Ishikawa (cell line): ENCODE measurements at regions not wholly inside any gene's neighbourhood (a gene's known extent, or its start where the extent isn't known, plus 50 kb on each side); places are given as distances from the start of the nearest gene placed in this dataset.

ENCODE experiments used
- CEBPB ChIP-seq: IDR thresholded peaks from 2 replicates; pipeline ENCODE4 v1.6.1; 2012
- CREB1 ChIP-seq: IDR thresholded peaks from 2 replicates; pipeline ENCODE4 v1.6.1; 2012; ENCODE audit warnings: low read depth
- EGR1 ChIP-seq: IDR thresholded peaks from 2 replicates; pipeline ENCODE4 v1.6.1; 2012
- EP300 ChIP-seq: IDR thresholded peaks from 2 replicates; pipeline ENCODE4 v1.6.1; 2012; ENCODE audit warnings: borderline replicate concordance
- FOXM1 ChIP-seq: IDR thresholded peaks from 2 replicates; pipeline ENCODE4 v1.6.1; 2012; ENCODE audit warnings: low read depth, borderline replicate concordance
- MAX ChIP-seq: IDR thresholded peaks from 2 replicates; pipeline ENCODE4 v1.6.1; 2012
- NFIC ChIP-seq: IDR thresholded peaks from 2 replicates; pipeline ENCODE4 v1.6.1; 2012
- RAD21 ChIP-seq: IDR thresholded peaks from 2 replicates; pipeline ENCODE4 v1.6.1; 2012; ENCODE audit warnings: low read depth
- REST ChIP-seq: IDR thresholded peaks from 2 replicates; pipeline ENCODE4 v1.6.1; 2012; ENCODE audit warnings: low read depth, mild to moderate bottlenecking
- TAF1 ChIP-seq: IDR thresholded peaks from 2 replicates; pipeline ENCODE4 v1.6.1; 2012; ENCODE audit warnings: low read depth, mild to moderate bottlenecking
- TCF12 ChIP-seq: IDR thresholded peaks from 2 replicates; pipeline ENCODE4 v1.6.1; 2012; ENCODE audit warnings: low read depth
- TEAD4 ChIP-seq: IDR thresholded peaks from 2 replicates; pipeline ENCODE4 v1.6.1; 2012
- YY1 ChIP-seq: IDR thresholded peaks from 2 replicates; pipeline ENCODE4 v1.6.1; 2012; ENCODE audit warnings: low read depth
- ZBTB7A ChIP-seq: IDR thresholded peaks from 2 replicates; pipeline ENCODE4 v1.6.1; 2012; ENCODE audit warnings: low read depth
- TF ChIP-seq, protein P1 (sequence below): IDR thresholded peaks from 2 replicates; pipeline ENCODE4 v1.6.1; 2012

DNA sequence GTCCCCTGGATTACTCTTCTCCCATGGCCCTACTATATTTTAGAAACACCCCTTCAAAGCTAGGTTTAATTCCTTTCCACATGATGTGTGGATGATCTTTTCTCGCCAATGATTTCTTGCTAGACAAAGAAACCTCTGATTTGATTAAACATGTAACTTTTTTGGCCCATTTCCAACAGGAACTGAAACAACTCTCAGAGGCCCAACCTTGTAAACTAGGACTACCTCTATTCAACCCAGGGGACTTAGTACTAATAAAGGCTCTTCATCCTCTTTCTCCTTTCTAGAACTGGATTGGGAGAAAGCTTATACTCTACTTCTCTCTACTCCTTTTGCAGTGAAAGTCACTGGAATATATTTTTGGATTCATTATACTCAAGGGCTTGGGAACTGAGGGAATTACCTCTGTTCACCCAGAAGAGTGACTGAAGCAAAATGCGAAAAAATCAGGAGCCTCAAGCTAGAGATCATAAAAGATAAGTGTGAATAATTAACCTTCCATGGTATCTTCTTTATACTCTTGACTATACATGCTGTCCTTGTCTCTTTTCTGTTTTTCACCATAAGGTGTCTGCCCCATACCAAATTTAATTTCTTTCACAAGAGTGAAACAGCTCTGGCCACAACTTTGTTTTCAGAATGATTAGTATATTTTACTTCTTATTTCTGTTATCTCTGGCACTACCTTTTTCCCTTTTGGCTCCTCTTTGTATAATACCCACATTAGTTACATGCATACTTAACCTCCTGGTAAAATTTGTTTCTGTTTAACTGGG, 977.6 kb downstream of the SLITRK5 start:
- no peak for TF ChIP-seq CREB1
- no peak for TF ChIP-seq RAD21
- no peak for TF ChIP-seq CEBPB

DNA sequence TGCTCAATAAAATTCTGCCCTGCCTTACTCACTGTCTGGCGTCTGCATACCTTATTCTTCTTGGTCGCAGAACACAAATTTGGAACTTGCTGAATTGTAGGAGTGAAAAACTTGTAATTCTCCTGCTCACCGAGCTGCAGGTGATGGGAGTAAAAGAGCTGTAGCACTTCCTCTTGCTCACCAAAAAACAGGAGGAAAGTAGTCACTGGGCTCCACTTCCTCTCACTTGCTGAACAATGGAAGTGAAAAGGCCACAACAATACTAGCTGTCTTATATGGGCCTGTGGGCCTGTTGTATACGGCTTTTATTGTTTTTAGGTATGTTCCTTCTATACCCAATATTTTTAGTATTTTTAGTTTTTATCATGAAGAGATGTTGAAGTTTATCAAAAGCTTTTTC, 978.7 kb downstream of the SLITRK5 start:
- TF ChIP-seq TAF1 (no peak), RAD21 (no peak), YY1 (no peak), TCF12 (no peak), EP300 (no peak), TEAD4 (no peak), NFIC (no peak), FOXM1 (no peak), EGR1 (no peak), CREB1 (no peak), MAX (no peak), CEBPB (no peak), ZBTB7A (no peak)
- TF ChIP-seq, protein P1, sequence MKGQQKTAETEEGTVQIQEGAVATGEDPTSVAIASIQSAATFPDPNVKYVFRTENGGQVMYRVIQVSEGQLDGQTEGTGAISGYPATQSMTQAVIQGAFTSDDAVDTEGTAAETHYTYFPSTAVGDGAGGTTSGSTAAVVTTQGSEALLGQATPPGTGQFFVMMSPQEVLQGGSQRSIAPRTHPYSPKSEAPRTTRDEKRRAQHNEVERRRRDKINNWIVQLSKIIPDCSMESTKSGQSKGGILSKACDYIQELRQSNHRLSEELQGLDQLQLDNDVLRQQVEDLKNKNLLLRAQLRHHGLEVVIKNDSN: no peak

GRCh38 chr13:88651531-88651930, 980.4 kb downstream of the SLITRK5 start:
- TF ChIP-seq REST (no peak), CEBPB (no peak), MAX (no peak), EGR1 (no peak), NFIC (no peak), ZBTB7A (no peak), FOXM1 (no peak), TEAD4 (no peak), TCF12 (no peak), RAD21 (no peak), EP300 (no peak), TAF1 (no peak), CREB1 (no peak)
- TF ChIP-seq, protein P1: no peak

- TF ChIP-seq CEBPB (no peak), RAD21 (no peak), EP300 (no peak), TAF1 (no peak), TEAD4 (no peak), CREB1 (no peak), ZBTB7A (no peak), YY1 (no peak), EGR1 (no peak), REST (no peak), MAX (no peak)
- TF ChIP-seq, protein P1: no peak
These were observed 985.6 kb downstream of the SLITRK5 start for GRCh38 chr13:88656751-88657150.

- TF ChIP-seq CREB1 (no peak), MAX (no peak), NFIC (no peak)
These were observed 999.3 kb downstream of the SLITRK5 start for GRCh38 chr13:88670509-88670908.
